ENCODE measurements at regions not wholly inside any gene's neighbourhood (a gene's known extent, or its start where the extent isn't known, plus 50 kb on each side); places are given as distances from the start of the nearest gene placed in this dataset.
"Not testable (repeated sequence)": the region's sequence is repeated elsewhere in the genome, so short reads cannot be mapped to it uniquely, and the experiment has no call there.

GRCh38 chr3:74377669-74378068 lies 236.8 kb downstream of the CNTN3 start:
- TF ChIP-seq, protein P1, sequence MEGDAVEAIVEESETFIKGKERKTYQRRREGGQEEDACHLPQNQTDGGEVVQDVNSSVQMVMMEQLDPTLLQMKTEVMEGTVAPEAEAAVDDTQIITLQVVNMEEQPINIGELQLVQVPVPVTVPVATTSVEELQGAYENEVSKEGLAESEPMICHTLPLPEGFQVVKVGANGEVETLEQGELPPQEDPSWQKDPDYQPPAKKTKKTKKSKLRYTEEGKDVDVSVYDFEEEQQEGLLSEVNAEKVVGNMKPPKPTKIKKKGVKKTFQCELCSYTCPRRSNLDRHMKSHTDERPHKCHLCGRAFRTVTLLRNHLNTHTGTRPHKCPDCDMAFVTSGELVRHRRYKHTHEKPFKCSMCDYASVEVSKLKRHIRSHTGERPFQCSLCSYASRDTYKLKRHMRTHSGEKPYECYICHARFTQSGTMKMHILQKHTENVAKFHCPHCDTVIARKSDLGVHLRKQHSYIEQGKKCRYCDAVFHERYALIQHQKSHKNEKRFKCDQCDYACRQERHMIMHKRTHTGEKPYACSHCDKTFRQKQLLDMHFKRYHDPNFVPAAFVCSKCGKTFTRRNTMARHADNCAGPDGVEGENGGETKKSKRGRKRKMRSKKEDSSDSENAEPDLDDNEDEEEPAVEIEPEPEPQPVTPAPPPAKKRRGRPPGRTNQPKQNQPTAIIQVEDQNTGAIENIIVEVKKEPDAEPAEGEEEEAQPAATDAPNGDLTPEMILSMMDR (conservative IDR thresholded peaks at IDR 0.05; ENCODE audit: low read depth, low read length): no peak
- TF ChIP-seq EZH2 (IDR thresholded peaks at IDR 0.05; ENCODE audit: borderline replicate concordance, low read depth, low read length, poor library complexity, severe bottlenecking): no peak
- no TSS peak for BruUV-seq (replicated peaks)
- POLR2A ChIA-PET (ENCODE audit: low non-redundant PET): no interaction called here
- CTCF ChIA-PET: no interaction called here
- intact Hi-C loops (cut with micrococcal nuclease; ENCODE audit: unreplicated experiment): no loop called here
- no peaks in the 10 kb centered on the region for H3K27me3 ChIP-seq (replicated peaks; ENCODE audit: insufficient read depth, low read depth, low read length, poor library complexity)
- no peaks in the 10 kb centered on the region for H3K4me1 ChIP-seq (ENCODE audit: insufficient read depth, low read length, poor library complexity, severe bottlenecking)
- DNase-seq (ENCODE audit: low spot score): no peak
- no peak overlapping the region for H3K4me3 ChIP-seq (ENCODE audit: low read depth, low read length, poor library complexity, severe bottlenecking)
- H3K9me3 ChIP-seq (ENCODE audit: low read depth, low read length, poor library complexity, severe bottlenecking): no peaks in the 10 kb centered on the region
- H3K27ac ChIP-seq (ENCODE audit: low read depth, low read length, poor library complexity, severe bottlenecking): no peak overlapping the region
- H3K36me3 ChIP-seq (ENCODE audit: insufficient read depth, low read length, poor library complexity, severe bottlenecking): no peaks in the 10 kb centered on the region

- DNase-seq (ENCODE audit: low spot score); intact Hi-C loops (cut with micrococcal nuclease; ENCODE audit: unreplicated experiment); BruUV-seq (replicated peaks); H3K27me3 ChIP-seq (replicated peaks; ENCODE audit: insufficient read depth, low read depth, low read length, poor library complexity); H3K36me3 ChIP-seq (ENCODE audit: insufficient read depth, low read length, poor library complexity, severe bottlenecking); H3K4me1 ChIP-seq (ENCODE audit: insufficient read depth, low read length, poor library complexity, severe bottlenecking); CTCF ChIA-PET; H3K9me3 ChIP-seq (ENCODE audit: low read depth, low read length, poor library complexity, severe bottlenecking); POLR2A ChIA-PET (ENCODE audit: low non-redundant PET); H3K27ac ChIP-seq (ENCODE audit: low read depth, low read length, poor library complexity, severe bottlenecking); H3K4me3 ChIP-seq (ENCODE audit: low read depth, low read length, poor library complexity, severe bottlenecking): not testable (repeated sequence)
Observed at GRCh38 chr3:74376323-74376722, 238.1 kb downstream of the CNTN3 start.

DNA sequence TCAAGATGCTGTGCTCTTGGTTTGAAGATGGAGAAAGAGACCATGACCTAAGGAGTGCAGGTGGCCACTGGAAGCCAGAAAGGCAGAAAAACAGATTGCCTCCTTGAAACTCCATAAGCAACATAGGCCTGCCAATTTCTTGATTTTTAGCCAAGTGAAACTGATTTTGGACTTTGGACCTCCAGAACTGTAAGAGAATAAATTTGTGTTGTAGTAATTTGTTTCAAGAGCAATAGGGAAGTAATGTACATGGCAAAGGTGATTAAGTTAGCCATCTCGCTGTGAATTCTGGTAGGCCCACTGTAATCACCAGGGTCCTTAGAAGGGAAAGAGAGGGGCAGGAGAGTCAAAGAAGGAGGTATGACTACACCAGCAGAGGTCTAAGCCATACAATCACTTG lies 238.8 kb downstream of the CNTN3 start:
- intact Hi-C loops (cut with micrococcal nuclease; ENCODE audit: unreplicated experiment): no loop called here
- TF ChIP-seq, protein P1 (conservative IDR thresholded peaks at IDR 0.05; ENCODE audit: low read depth, low read length): no peak
- no peak for TF ChIP-seq EZH2 (IDR thresholded peaks at IDR 0.05; ENCODE audit: borderline replicate concordance, low read depth, low read length, poor library complexity, severe bottlenecking)
- CTCF ChIA-PET: no interaction called here
- Histone ChIP-seq H3K36me3 (ENCODE audit: insufficient read depth, low read length, poor library complexity, severe bottlenecking) (no peaks in the 10 kb centered on the region), H3K9me3 (ENCODE audit: low read depth, low read length, poor library complexity, severe bottlenecking) (no peaks in the 10 kb centered on the region), H3K27ac (ENCODE audit: low read depth, low read length, poor library complexity, severe bottlenecking) (no peak overlapping the region), H3K4me1 (ENCODE audit: insufficient read depth, low read length, poor library complexity, severe bottlenecking) (no peaks in the 10 kb centered on the region), H3K4me3 (ENCODE audit: low read depth, low read length, poor library complexity, severe bottlenecking) (no peak overlapping the region), H3K27me3 (replicated peaks; ENCODE audit: insufficient read depth, low read depth, low read length, poor library complexity) (no peaks in the 10 kb centered on the region)
- no TSS peak for BruUV-seq (replicated peaks)
- POLR2A ChIA-PET (ENCODE audit: low non-redundant PET): no interaction called here
- no peak for DNase-seq (ENCODE audit: low spot score)

- no TSS peak for BruUV-seq (replicated peaks)
- no peak for DNase-seq (ENCODE audit: low spot score)
- no peaks in the 10 kb centered on the region for H3K4me1 ChIP-seq (ENCODE audit: insufficient read depth, low read length, poor library complexity, severe bottlenecking)
- H3K9me3 ChIP-seq (ENCODE audit: low read depth, low read length, poor library complexity, severe bottlenecking): no peaks in the 10 kb centered on the region
- ChIA-PET POLR2A (ENCODE audit: low non-redundant PET) (no interaction called here), CTCF (no interaction called here)
- H3K27ac ChIP-seq (ENCODE audit: low read depth, low read length, poor library complexity, severe bottlenecking): no peak overlapping the region
- intact Hi-C loops (cut with micrococcal nuclease; ENCODE audit: unreplicated experiment): no loop called here
- TF ChIP-seq, protein P1 (conservative IDR thresholded peaks at IDR 0.05; ENCODE audit: low read depth, low read length): no peak
- no peak for TF ChIP-seq EZH2 (IDR thresholded peaks at IDR 0.05; ENCODE audit: borderline replicate concordance, low read depth, low read length, poor library complexity, severe bottlenecking)
- no peaks in the 10 kb centered on the region for H3K36me3 ChIP-seq (ENCODE audit: insufficient read depth, low read length, poor library complexity, severe bottlenecking)
- H3K4me3 ChIP-seq (ENCODE audit: low read depth, low read length, poor library complexity, severe bottlenecking): no peak overlapping the region
- no peaks in the 10 kb centered on the region for H3K27me3 ChIP-seq (replicated peaks; ENCODE audit: insufficient read depth, low read depth, low read length, poor library complexity)
Observed at GRCh38 chr3:74372743-74373142, 241.7 kb downstream of the CNTN3 start.
